ENCODE measurements at regions not wholly inside any gene's neighbourhood (a gene's known extent, or its start where the extent isn't known, plus 50 kb on each side); places are given as distances from the start of the nearest gene placed in this dataset.

DNA sequence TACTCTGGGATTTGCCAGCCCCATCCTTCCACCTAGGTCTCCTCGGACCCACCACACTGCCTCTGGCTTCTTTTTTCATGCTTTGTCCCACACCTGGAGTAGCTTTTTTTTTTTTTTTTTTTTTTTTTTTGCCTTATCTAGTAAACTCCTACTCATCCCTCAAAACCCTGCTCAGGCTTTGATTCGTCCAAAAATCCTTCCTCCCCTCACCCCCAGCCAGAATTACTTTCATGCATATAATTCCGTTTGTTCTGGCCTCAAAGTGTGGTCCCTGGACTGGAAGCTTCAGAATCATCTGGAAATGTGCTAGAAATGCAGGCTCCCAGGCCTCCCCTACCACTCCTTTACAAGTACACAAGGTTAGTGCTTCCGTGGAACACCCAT is 320.1 kb downstream of the PTTG2 start:
- H3K4me3 ChIP-seq (ENCODE audit: low read depth, low read length) = no peak overlapping the region
- POLR2A ChIA-PET = no interaction called here
- peaks cover 17% of the 10 kb centered on the region for H3K27me3 ChIP-seq (ENCODE audit: control insufficient read depth, insufficient read depth, low read length)
- DNase-seq (ENCODE audit: low read depth, low spot score) = no peak
- H3K9me3 ChIP-seq (ENCODE audit: control insufficient read depth, insufficient read depth, low read length) = no peaks in the 10 kb centered on the region; the same call in 1 of the 2 replicates
- CTCF ChIA-PET = interaction anchor here (1.0 kb wide), 1 partner anchor 40 kb away, joined by 3 read pairs; no protein-coding TSS in a partner anchor
- TF ChIP-seq, protein P1, sequence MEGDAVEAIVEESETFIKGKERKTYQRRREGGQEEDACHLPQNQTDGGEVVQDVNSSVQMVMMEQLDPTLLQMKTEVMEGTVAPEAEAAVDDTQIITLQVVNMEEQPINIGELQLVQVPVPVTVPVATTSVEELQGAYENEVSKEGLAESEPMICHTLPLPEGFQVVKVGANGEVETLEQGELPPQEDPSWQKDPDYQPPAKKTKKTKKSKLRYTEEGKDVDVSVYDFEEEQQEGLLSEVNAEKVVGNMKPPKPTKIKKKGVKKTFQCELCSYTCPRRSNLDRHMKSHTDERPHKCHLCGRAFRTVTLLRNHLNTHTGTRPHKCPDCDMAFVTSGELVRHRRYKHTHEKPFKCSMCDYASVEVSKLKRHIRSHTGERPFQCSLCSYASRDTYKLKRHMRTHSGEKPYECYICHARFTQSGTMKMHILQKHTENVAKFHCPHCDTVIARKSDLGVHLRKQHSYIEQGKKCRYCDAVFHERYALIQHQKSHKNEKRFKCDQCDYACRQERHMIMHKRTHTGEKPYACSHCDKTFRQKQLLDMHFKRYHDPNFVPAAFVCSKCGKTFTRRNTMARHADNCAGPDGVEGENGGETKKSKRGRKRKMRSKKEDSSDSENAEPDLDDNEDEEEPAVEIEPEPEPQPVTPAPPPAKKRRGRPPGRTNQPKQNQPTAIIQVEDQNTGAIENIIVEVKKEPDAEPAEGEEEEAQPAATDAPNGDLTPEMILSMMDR (IDR thresholded peaks at IDR 0.05; ENCODE audit: low read depth, low read length) = no peak
- H3K27ac ChIP-seq (ENCODE audit: low read depth, low read length) = no peak overlapping the region

DNA sequence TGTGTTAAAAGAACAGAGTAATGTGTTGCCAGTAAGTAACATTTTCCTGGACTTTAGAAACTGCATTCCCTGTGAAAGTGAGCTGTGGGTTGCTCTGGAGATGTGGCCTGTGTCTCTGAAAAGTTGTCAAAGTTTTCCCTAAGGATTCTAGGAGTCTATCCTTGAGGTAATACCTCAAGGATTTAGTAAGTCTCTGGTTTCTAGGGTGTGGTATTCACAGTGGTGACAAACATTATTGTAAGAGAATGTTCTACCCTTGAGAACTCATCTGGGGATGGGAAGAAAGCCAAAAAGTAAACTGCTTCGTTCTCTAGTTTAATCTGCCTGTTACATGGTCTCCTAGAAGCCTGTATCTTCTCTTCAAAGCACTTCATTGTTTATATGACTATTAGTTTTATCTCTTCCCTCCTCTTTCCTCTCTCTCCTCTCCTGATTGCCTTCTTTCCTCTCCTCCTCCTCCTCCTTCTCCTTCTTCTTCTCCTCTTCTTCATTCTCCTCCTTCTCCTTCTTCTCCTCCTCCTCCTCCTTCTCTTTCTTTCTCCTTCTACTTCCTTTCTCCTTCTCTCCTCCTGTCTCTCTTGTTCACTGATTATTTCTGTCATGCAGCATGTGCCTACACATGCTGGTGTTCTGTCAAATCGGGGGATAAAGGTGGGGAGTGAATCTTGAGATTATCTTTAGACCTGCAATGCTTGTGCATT is 321.3 kb downstream of the PTTG2 start:
- TF ChIP-seq, protein P1 (IDR thresholded peaks at IDR 0.05; ENCODE audit: low read depth, low read length) = no peak
- Histone ChIP-seq H3K4me3 (ENCODE audit: low read depth, low read length) (no peak overlapping the region), H3K27me3 (ENCODE audit: control insufficient read depth, insufficient read depth, low read length) (peaks cover 17% of the 10 kb centered on the region), H3K9me3 (ENCODE audit: control insufficient read depth, insufficient read depth, low read length) (no peaks in the 10 kb centered on the region), H3K27ac (ENCODE audit: low read depth, low read length) (no peak overlapping the region)
- ChIA-PET CTCF (interaction anchor here (1.4 kb wide), 1 partner anchor 38 kb away, joined by 5 read pairs; no protein-coding TSS in a partner anchor), POLR2A (no interaction called here)
- DNase-seq (ENCODE audit: low read depth, low spot score) = no peak

DNA sequence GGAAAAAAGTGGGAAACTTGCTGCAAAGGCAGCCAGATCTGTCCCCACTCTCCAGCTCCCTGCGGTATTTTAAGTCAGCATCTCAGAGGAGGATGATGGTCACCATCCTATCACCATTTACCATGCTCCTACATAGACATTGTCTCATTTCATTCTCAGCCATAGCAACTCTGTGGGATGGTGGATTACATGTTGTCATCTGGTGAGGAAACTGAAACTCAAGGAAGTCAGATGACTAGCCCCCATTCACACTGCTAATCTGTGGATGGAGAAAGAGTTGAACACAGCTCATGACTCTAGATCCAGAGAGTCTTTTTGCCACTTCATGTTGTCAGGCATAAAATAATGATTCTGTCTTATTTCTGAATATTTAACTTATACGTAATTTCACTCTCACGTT is 323.5 kb downstream of the PTTG2 start:
- TF ChIP-seq, protein P1 (IDR thresholded peaks at IDR 0.05; ENCODE audit: low read depth, low read length) = no peak
- Histone ChIP-seq H3K9me3 (ENCODE audit: control insufficient read depth, insufficient read depth, low read length) (no peaks in the 10 kb centered on the region), H3K27me3 (ENCODE audit: control insufficient read depth, insufficient read depth, low read length) (peaks cover 17% of the 10 kb centered on the region), H3K4me3 (ENCODE audit: low read depth, low read length) (no peak overlapping the region), H3K27ac (ENCODE audit: low read depth, low read length) (no peak overlapping the region)
- CTCF ChIA-PET = no interaction called here
- DNase-seq (ENCODE audit: low read depth, low spot score) = no peak
- POLR2A ChIA-PET = no interaction called here

DNA sequence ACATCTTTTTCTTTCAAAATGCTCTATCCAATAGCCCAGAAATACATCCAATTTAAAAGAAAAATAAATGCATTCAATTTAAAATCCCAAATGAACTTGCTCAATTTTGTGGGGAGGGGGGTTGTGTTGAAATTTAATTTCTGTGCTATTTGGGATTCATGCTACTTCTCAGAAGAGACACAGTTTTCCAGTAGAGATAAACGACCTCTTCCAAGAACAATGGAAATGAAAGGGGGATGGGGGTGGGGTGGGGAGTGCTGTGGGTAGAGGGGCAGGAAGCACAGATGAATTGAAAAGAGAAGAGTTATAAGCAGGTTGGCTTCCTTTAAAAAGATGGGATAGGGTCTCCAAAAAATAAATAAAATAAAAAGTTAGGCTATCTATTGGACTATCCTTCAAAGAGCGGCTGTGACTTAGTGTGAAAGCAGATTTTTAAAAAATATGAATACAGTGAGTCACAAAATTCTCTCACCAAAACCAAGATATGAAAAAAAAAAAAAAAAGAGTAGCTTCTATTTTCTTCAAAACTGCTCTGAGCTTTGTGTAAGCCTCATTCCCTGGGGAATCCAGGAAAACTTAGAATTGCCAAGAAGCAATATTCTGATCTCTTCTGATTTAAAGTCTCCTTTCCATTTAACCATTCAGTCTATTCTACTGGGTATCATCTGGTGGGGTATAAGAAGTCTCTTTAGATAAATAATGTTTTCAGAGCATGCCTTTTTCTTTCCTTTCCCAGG is 324.3 kb downstream of the PTTG2 start:
- CTCF ChIA-PET = interaction anchor here (1.3 kb wide), 1 partner anchor 35 kb away, joined by 7 read pairs; no protein-coding TSS in a partner anchor
- TF ChIP-seq, protein P1 (IDR thresholded peaks at IDR 0.05; ENCODE audit: low read depth, low read length) = no peak
- H3K27ac ChIP-seq (ENCODE audit: low read depth, low read length) = no peak overlapping the region
- H3K27me3 ChIP-seq (ENCODE audit: control insufficient read depth, insufficient read depth, low read length) = peaks cover 15% of the 10 kb centered on the region
- H3K9me3 ChIP-seq (ENCODE audit: control insufficient read depth, insufficient read depth, low read length) = no peaks in the 10 kb centered on the region
- POLR2A ChIA-PET = no interaction called here
- H3K4me3 ChIP-seq (ENCODE audit: low read depth, low read length) = no peak overlapping the region
- DNase-seq (ENCODE audit: low read depth, low spot score) = no peak
